ENCODE measurements at regions not wholly inside any gene's neighbourhood (a gene's known extent, or its start where the extent isn't known, plus 50 kb on each side); places are given as distances from the start of the nearest gene placed in this dataset.

DNA sequence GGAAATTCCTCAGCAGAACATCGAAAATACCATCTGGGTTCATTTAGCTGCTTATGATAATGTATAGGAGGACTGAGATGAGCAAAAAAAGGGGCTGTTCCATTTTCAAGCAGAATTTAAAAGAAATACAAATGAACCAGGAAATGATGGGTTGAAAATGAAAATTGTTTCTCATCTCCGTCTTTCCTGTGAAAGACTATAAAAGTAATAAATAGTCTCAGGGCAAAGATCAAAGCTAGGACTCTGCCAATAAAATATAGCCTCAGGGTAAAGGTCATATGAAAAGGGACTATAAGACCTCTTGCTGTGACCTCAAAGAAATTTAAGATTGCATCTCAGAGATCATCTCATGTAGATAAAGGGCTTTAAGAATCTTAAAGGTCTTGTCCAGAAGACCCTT lies 478.0 kb downstream of the BTG1 start:
- H3K4me1 ChIP-seq (ENCODE audit: low read length): no peaks in the 10 kb centered on the region
- no peak overlapping the region for H3K9ac ChIP-seq (ENCODE audit: low read length)
- no peak overlapping the region for H2AFZ ChIP-seq (ENCODE audit: low read depth, low read length)
- H3K36me3 ChIP-seq (replicated peaks; ENCODE audit: low read depth, low read length): no peaks in the 10 kb centered on the region
- no peak overlapping the region for H3K27ac ChIP-seq (ENCODE audit: low read length)
- H3K79me2 ChIP-seq (ENCODE audit: low read length): no peaks in the 10 kb centered on the region
- TF ChIP-seq, protein P1, sequence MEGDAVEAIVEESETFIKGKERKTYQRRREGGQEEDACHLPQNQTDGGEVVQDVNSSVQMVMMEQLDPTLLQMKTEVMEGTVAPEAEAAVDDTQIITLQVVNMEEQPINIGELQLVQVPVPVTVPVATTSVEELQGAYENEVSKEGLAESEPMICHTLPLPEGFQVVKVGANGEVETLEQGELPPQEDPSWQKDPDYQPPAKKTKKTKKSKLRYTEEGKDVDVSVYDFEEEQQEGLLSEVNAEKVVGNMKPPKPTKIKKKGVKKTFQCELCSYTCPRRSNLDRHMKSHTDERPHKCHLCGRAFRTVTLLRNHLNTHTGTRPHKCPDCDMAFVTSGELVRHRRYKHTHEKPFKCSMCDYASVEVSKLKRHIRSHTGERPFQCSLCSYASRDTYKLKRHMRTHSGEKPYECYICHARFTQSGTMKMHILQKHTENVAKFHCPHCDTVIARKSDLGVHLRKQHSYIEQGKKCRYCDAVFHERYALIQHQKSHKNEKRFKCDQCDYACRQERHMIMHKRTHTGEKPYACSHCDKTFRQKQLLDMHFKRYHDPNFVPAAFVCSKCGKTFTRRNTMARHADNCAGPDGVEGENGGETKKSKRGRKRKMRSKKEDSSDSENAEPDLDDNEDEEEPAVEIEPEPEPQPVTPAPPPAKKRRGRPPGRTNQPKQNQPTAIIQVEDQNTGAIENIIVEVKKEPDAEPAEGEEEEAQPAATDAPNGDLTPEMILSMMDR (IDR thresholded peaks at IDR 0.05; ENCODE audit: low read depth, low read length): no peak
- no peak for TF ChIP-seq EZH2phosphoT487 (IDR thresholded peaks at IDR 0.05; ENCODE audit: low read depth)
- H3K4me3 ChIP-seq (ENCODE audit: low read length): no peak overlapping the region
- H4K20me1 ChIP-seq (ENCODE audit: insufficient read depth, low read length): no peaks in the 10 kb centered on the region
- no peaks in the 10 kb centered on the region for H3K9me3 ChIP-seq (ENCODE audit: insufficient read depth, low read length)
- no peaks in the 10 kb centered on the region for H3K27me3 ChIP-seq (ENCODE audit: low read depth, low read length)
- H3K4me2 ChIP-seq (ENCODE audit: low read length): no peak overlapping the region

DNA sequence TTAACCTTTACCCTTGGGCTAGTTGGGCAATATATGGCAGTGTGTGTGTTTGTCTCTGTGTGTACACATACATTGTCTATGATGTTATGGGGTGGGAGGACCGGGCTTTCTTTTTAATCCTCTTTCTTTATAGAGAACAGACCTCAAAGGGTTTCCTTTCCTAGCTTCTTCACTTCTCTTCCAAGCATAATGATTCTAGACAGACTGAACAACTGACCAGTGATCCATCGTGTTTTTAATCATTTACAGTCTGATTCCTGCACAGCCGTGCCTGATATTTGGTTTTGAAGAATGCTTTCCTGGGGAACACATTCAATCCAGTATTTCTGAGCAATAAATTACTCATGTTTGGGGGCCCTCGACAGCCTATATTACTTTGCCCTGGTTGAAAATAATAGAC lies 481.1 kb upstream of the DCN start:
- no peak for TF ChIP-seq EZH2phosphoT487 (IDR thresholded peaks at IDR 0.05; ENCODE audit: low read depth)
- H2AFZ ChIP-seq (ENCODE audit: low read depth, low read length): no peak overlapping the region

DNA sequence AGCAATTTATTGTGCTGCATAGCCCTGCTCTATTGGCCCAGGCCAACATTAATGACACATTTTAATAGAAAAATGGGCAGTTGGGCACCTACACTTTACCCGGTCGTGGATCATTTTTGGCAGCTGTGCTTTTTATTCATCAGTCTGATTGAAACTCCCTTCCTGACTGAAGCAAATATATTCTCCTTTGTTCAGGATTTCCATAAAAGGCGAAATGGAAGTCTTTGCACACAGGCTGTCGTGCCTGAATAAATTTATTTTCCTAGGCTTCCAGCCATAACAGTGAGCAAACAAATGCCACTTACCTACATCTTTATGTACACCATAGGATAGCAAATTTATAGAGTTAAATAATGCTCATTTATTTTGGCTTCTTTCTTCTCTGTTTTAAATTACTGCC lies 480.7 kb upstream of the DCN start:
- no peak overlapping the region for H3K4me3 ChIP-seq (ENCODE audit: low read length)
- H2AFZ ChIP-seq (ENCODE audit: low read depth, low read length): no peak overlapping the region
- H3K9ac ChIP-seq (ENCODE audit: low read length): no peak overlapping the region
- no peaks in the 10 kb centered on the region for H3K27me3 ChIP-seq (ENCODE audit: low read depth, low read length)
- no peaks in the 10 kb centered on the region for H3K36me3 ChIP-seq (replicated peaks; ENCODE audit: low read depth, low read length)
- H3K27ac ChIP-seq (ENCODE audit: low read length): no peak overlapping the region
- H3K79me2 ChIP-seq (ENCODE audit: low read length): no peaks in the 10 kb centered on the region
- H3K9me3 ChIP-seq (ENCODE audit: insufficient read depth, low read length): no peaks in the 10 kb centered on the region
- TF ChIP-seq EZH2phosphoT487 (IDR thresholded peaks at IDR 0.05; ENCODE audit: low read depth): no peak
- TF ChIP-seq, protein P1 (IDR thresholded peaks at IDR 0.05; ENCODE audit: low read depth, low read length): no peak
- H4K20me1 ChIP-seq (ENCODE audit: insufficient read depth, low read length): no peaks in the 10 kb centered on the region
- H3K4me1 ChIP-seq (ENCODE audit: low read length): no peaks in the 10 kb centered on the region
- no peak overlapping the region for H3K4me2 ChIP-seq (ENCODE audit: low read length)

More for the DNA sequence above, 481.1 kb upstream of the DCN start:
- Histone ChIP-seq H3K27ac (ENCODE audit: low read length) (no peak overlapping the region), H3K79me2 (ENCODE audit: low read length) (no peaks in the 10 kb centered on the region), H3K4me1 (ENCODE audit: low read length) (no peaks in the 10 kb centered on the region), H3K9ac (ENCODE audit: low read length) (no peak overlapping the region), H3K27me3 (ENCODE audit: low read depth, low read length) (no peaks in the 10 kb centered on the region), H3K4me3 (ENCODE audit: low read length) (no peak overlapping the region), H3K36me3 (replicated peaks; ENCODE audit: low read depth, low read length) (no peaks in the 10 kb centered on the region), H3K9me3 (ENCODE audit: insufficient read depth, low read length) (no peaks in the 10 kb centered on the region), H4K20me1 (ENCODE audit: insufficient read depth, low read length) (no peaks in the 10 kb centered on the region), H3K4me2 (ENCODE audit: low read length) (no peak overlapping the region)

DNA sequence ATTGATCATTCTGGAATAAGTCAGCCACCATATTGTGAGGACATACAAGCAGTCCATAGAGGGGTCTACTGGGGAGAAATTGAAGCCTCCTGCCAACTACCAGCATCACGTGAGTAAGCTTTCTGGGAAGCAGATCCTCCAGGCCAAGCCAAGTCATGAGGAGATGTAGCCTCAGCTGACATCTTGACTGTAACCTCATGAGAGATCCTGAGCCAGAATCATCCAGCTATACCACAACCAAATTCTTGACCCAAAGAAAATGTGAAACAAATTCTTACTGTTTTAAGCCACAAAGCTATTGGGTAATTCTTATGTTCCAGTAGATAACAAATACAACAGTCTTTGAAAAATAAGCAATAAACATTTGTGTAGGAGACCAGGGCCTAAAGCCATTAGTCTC lies 479.4 kb upstream of the DCN start:
- no peak overlapping the region for H3K27ac ChIP-seq (ENCODE audit: low read length)
- H3K9me3 ChIP-seq (ENCODE audit: insufficient read depth, low read length): no peaks in the 10 kb centered on the region

More for the DNA sequence above, 479.4 kb upstream of the DCN start:
- no peaks in the 10 kb centered on the region for H3K36me3 ChIP-seq (replicated peaks; ENCODE audit: low read depth, low read length)
- H3K79me2 ChIP-seq (ENCODE audit: low read length): no peaks in the 10 kb centered on the region
- no peaks in the 10 kb centered on the region for H3K4me1 ChIP-seq (ENCODE audit: low read length)
- no peak overlapping the region for H3K4me3 ChIP-seq (ENCODE audit: low read length)
- TF ChIP-seq EZH2phosphoT487 (IDR thresholded peaks at IDR 0.05; ENCODE audit: low read depth): no peak
- TF ChIP-seq, protein P1 (IDR thresholded peaks at IDR 0.05; ENCODE audit: low read depth, low read length): no peak
- no peaks in the 10 kb centered on the region for H3K27me3 ChIP-seq (ENCODE audit: low read depth, low read length)
- no peaks in the 10 kb centered on the region for H4K20me1 ChIP-seq (ENCODE audit: insufficient read depth, low read length)
- H2AFZ ChIP-seq (ENCODE audit: low read depth, low read length): no peak overlapping the region
- H3K9ac ChIP-seq (ENCODE audit: low read length): no peak overlapping the region
- H3K4me2 ChIP-seq (ENCODE audit: low read length): no peak overlapping the region

Measured in OCI-LY3 (cell line).